GM12872 (cell line): ENCODE measurements at regions not wholly inside any gene's neighbourhood (a gene's known extent, or its start where the extent isn't known, plus 50 kb on each side); places are given as distances from the start of the nearest gene placed in this dataset.

Experiments used
- CTCF ChIP-seq: IDR thresholded peaks from 3 replicates; pipeline ENCODE4 v1.5.1; 2011; ENCODE audit warnings: low read depth, mild to moderate bottlenecking, low read length, moderate library complexity; ENCODE audit not compliant: insufficient read depth

GRCh38 chr2:240295256-240296103, 140.0 kb upstream of the GPC1 start:
- TF ChIP-seq CTCF, result no peak

- no peak for TF ChIP-seq CTCF
Observed at GRCh38 chr2:240296104-240296406, 139.4 kb upstream of the GPC1 start.

- TF ChIP-seq CTCF, result no peak
Observed at GRCh38 chr2:240296476-240297255, 138.8 kb upstream of the GPC1 start.

- no peak for TF ChIP-seq CTCF
Observed at GRCh38 chr2:240297256-240298116, 138.0 kb upstream of the GPC1 start.

GRCh38 chr2:240298117-240298790, 137.2 kb upstream of the GPC1 start:
- TF ChIP-seq CTCF, result no peak

GRCh38 chr2:240298803-240299709, 136.4 kb upstream of the GPC1 start:
- TF ChIP-seq CTCF, result no peak
